ENCODE measurements at regions not wholly inside any gene's neighbourhood (a gene's known extent, or its start where the extent isn't known, plus 50 kb on each side); places are given as distances from the start of the nearest gene placed in this dataset.
A peak's percentile ranks its signal among the peaks of the same experiment; 100 is the strongest.
"Not testable (repeated sequence)": the region's sequence is repeated elsewhere in the genome, so short reads cannot be mapped to it uniquely, and the experiment has no call there.

DNA sequence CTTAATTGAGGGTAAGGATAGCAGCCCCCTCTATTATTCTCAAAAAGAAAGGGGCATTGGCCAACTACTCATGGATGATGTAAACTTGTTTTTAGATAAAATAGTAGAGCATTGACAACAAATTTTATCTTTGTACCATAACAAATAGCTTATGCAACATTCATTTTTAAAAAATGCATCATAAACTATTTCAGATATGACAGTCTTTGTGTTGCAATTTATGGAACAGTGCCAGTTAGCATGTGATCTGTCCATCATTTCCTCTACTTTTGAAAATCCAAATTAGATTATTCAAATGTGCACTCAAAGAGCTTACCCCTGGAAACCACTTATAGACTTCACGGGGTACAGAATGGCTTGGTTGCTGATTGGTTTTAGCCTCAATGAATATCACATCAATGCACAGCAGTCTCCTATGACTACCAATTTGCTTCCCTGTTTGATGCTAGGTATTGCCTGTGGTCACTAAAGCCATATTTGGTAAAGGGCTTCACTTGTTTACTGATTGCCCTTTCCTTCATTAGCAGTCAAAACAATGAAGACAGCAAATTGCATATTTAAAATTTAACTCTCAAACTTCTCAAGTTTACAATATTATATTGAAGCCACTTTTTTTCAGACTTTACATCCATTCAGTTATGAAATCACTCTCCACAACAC is 274.9 kb upstream of the MGAT4C start:
- in situ Hi-C loops (cut with MboI; ENCODE audit: low pct_unique_long_range_greater_than_20kb, low sequenced_read_pairs), result no loop called here
- no peak for DNase-seq

DNA sequence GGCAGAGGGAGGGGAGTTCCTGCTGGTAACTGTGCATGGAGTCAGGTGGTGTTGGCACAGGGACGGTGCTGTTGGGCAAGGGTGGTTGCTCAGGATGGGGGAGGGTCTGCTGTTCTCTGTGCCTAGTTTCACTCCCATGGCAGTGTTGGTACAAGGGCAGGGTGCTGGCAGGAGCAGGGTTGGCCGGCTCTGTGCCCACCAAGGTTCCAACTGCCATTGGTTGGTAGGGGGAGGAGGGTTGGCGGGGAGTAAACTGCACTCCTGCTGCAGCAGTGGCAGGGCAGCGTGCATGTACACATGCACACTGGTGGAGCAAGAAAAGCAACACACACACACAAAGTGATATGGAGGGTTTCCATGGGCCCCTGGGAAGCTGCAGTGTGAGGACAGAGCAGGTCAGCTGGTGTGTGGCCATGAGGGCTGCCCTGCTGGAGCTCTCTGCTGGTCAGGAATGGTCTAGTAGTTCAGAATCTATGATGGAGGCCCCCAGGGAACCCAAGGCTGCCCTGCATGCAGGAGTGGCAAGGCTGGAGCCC is 269.9 kb upstream of the MGAT4C start:
- in situ Hi-C loops (cut with MboI; ENCODE audit: low pct_unique_long_range_greater_than_20kb, low sequenced_read_pairs), result no loop called here
- DNase-seq, result no peak

DNA sequence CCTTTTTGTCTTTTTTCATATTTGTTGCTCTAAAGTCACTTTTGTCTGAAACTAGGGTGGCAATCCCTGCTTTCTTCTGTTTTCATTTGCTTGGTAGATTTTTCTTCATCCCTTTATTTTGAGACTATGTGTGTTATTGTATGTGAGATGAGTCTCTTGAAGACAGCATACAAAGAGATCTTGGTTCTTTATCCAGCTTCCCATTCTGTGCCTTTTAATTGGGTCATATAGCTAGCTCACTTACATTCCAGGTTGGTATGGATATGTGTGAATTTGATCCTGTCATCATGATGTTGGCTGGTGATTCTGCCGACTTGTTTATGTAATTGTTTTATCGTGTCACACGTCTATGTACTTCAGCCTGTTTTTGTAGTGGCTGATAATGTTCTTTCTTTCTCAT is 267.7 kb upstream of the MGAT4C start:
- in situ Hi-C loops (cut with MboI; ENCODE audit: low pct_unique_long_range_greater_than_20kb, low sequenced_read_pairs), result no loop called here
- no peak for DNase-seq

DNA sequence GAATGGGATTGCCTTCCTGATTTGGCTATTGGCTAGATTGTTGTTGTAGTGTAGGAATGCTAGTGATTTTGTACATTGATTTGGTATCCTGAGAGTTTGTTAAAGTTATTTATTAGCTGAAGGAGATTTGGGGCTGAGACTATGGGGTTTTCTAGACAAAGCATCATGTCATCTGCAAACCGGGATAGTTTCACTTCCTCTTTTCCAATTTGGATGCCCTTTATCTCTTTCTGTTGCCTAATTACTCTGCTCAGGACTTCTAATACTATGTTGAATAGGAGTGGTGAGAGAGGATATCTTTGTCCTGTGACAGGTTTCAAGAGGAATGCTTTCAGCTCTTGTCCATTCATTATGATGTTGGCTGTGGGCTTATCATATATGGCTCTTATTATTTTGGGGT is 265.7 kb upstream of the MGAT4C start:
- DNase-seq, result peak; percentile 8
- in situ Hi-C loops (cut with MboI; ENCODE audit: low pct_unique_long_range_greater_than_20kb, low sequenced_read_pairs), result no loop called here

DNA sequence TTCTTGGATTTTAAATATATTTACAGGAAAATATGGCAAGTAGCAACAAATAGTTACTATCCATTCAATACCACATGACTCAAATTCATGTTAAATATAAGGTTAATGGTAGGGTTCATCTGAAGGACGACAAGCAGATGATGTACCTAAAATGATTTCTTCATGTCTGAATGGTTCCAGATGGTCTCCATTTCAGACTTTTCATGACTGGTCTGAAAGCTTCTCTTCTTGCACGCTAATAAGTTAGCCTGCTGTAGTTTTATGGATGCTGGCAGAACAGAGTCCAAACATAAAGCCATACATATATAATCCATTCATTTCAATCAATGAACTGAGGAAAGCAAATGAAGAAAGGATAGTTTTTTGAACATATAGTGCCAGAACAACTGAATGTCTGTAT is 257.0 kb upstream of the MGAT4C start:
- in situ Hi-C loops (cut with MboI; ENCODE audit: low pct_unique_long_range_greater_than_20kb, low sequenced_read_pairs), result no loop called here
- DNase-seq, result no peak

DNA sequence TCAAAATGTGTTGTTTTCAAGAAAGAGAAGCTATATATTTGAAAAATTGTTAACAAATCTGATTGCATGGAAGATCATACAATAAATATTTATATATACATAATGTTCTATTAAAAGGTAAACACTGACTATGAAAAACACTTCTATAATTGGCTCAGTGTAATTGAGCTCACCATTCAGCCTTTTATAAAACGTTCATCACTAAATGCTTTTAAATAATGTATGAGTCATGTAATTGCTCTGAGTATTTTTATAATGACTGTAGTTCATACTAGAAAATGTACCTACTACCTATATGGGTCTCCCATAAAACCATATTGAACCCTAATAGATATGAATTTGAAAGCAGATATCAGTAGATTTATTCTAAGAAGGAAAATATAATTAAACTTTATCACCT is 240.4 kb upstream of the MGAT4C start:
- in situ Hi-C loops (cut with MboI; ENCODE audit: low pct_unique_long_range_greater_than_20kb, low sequenced_read_pairs), result no loop called here
- DNase-seq, result no peak

DNA sequence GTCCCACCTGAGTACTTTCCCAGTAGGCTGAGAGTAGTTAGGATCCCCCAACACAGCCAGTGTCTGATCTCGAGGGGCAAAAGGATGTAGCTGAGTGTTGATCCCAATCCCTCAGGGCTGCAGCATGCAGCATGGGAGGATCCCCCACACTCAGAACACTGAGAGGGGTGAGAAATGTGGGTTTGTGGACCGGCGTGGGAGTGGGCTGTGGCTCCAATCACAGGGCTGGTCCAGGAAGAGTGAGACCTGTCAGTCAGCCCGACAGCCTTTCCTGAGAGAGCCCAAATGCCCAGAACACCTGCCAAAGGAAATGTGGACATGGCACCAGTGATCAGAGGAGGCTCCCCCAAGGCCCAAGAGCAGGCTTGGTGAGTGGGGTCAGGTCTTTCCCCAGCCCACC is 228.3 kb upstream of the MGAT4C start:
- in situ Hi-C loops (cut with MboI; ENCODE audit: low pct_unique_long_range_greater_than_20kb, low sequenced_read_pairs), result no loop called here
- no peak for DNase-seq

DNA sequence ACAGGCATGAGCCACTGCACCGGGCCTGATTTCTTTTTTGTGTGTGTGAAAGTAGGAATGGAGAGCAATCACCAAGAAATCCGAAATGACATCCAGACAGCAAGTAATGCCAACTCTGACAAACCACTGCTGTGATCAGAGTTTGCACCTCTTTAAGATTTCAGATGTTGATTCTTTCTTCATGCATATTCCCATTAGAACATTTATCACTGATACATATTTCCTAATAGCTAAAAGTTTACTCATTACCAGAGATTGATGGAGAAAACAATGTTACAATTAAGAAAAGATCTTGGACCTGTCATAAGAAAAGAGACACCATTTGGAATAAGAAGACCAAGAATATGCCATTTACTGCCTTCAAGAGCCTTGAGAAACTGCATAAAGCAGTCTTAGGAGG is 217.0 kb upstream of the MGAT4C start:
- DNase-seq, result no peak
- in situ Hi-C loops (cut with MboI; ENCODE audit: low pct_unique_long_range_greater_than_20kb, low sequenced_read_pairs), result no loop called here

DNA sequence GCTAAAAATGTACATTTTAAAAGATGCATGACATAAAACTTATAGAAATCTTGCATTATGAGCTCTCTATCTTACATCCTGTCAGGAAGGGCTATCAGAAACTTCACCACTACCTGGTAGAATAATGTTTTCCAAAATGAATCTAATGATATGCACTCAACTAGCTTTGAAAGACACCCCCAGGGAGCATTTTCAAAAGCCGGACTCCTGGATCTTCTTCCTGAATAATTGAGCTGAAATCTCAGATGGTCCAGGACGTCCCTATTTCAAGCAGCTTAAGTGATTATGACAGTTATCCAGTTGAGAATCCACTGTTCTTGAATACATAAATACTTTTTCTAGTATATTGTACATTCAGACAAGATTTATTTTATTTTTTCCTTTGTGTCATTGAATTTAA is 200.6 kb upstream of the MGAT4C start:
- DNase-seq, result no peak
- in situ Hi-C loops (cut with MboI; ENCODE audit: low pct_unique_long_range_greater_than_20kb, low sequenced_read_pairs), result no loop called here

DNA sequence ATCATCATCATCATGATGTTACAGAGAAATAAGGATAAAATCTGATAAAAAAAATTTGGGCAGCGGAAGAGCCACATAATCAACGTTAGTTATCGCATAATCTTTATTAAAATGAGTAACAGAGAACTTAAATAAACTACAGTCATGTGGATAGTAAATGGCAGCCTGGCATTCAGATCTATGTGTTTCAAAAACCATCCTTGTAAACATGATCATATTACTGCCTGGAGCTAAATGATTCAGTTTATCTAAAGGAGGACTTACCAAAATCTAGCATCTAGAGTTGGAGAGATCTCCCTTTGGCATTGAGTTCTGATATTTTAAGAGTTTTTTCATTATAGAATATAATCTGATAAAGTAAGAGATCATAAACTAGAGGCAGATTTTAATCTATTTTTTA is 200.1 kb upstream of the MGAT4C start:
- in situ Hi-C loops (cut with MboI; ENCODE audit: low pct_unique_long_range_greater_than_20kb, low sequenced_read_pairs), result no loop called here
- no peak for DNase-seq

DNA sequence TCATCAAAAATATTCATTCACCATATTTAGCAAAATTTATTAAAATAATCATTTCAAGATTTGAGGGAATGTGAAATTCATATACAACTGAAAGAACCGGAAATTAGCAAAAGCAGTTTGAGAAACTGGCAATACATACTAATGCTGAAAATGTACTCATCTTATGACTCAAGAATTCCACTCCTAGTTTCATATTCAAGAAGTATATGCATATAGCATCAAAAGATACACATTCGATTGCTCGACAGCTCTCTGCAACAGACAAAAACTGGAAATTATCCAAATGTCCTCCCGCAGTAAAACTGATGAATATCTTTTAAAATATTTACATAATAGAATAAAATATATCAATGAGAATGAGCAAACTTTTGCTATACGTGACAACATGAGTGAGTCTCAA is 189.2 kb upstream of the MGAT4C start:
- in situ Hi-C loops (cut with MboI; ENCODE audit: low pct_unique_long_range_greater_than_20kb, low sequenced_read_pairs), result no loop called here
- DNase-seq, result no peak

DNA sequence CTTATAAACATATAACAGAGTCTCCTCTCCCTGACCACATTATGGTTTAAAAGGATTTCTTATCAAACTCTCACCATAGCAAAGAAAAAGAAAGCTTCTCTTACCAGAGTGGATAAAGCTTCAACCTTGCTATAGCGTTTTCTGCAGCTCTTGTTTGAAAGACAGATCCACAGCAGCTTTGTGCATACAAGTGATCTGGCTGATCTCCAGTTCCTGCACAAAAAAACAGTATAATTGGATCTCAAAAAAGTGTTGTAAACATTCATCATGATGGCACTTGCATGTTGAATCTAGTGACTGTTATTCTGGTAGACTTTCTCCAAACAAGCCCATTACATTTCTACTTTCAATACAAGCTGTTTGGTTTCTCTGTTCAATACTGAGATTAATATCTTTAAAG is 178.9 kb upstream of the MGAT4C start:
- in situ Hi-C loops (cut with MboI; ENCODE audit: low pct_unique_long_range_greater_than_20kb, low sequenced_read_pairs), result no loop called here
- no peak for DNase-seq

DNA sequence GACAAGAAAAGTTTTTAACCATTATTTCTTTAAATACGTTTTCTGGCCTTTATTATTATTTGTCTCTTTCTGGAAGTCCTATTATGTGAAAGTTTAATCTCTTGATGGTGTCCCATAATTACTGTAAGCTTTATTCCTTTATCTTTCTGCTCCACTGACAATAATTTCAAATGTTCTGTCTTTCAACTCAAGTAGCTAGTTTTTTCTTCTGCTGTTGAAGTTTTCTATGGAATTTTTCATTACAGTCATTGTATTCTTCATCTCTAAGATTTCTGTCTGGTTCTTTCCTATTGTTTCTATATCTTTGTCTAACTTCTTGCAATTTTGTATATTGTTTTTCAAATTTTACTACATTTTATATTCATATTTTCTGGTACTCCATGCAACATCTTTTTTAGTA is 173.6 kb upstream of the MGAT4C start:
- peak; percentile 1 for DNase-seq
- in situ Hi-C loops (cut with MboI; ENCODE audit: low pct_unique_long_range_greater_than_20kb, low sequenced_read_pairs), result no loop called here

DNA sequence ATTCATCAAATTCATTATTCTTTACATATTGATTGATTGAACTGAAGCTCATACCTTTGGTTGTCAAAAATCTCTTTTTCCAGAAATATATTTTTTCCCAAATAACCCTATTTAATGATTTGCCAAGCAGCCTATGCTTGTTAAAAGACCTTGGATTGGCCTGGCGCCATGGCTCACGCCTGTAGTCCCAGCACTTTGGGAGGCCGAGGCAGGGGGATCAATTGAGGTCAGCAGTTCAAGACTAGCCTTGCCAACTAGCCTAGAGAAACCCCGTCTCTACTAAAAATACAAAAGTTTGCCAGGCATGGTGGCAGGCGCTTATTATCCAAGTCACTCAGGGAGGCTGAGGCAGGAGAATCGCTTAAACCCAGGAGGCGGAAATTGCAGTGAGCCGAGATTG is 165.1 kb upstream of the MGAT4C start:
- in situ Hi-C loops (cut with MboI; ENCODE audit: low pct_unique_long_range_greater_than_20kb, low sequenced_read_pairs), result no loop called here
- DNase-seq, result no peak

DNA sequence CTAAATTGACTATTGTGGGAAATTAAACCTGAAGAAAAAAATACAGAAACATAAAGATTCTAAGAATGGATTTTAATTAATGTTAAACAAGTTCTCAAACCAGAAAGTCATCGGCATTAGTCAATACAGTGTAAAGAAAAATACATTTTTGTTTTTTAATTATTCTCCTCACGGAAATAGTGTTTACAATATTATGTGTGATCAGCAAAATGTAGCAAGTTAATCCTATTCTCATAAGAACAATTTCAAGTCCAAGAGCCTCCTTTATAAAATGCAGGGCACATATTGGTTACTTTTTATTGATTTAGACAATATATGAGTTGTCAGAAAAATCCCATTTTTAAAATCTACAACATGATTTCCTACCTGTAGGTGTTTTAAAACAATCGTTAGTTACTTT is 158.0 kb upstream of the MGAT4C start:
- no peak for DNase-seq
- in situ Hi-C loops (cut with MboI; ENCODE audit: low pct_unique_long_range_greater_than_20kb, low sequenced_read_pairs), result no loop called here

DNA sequence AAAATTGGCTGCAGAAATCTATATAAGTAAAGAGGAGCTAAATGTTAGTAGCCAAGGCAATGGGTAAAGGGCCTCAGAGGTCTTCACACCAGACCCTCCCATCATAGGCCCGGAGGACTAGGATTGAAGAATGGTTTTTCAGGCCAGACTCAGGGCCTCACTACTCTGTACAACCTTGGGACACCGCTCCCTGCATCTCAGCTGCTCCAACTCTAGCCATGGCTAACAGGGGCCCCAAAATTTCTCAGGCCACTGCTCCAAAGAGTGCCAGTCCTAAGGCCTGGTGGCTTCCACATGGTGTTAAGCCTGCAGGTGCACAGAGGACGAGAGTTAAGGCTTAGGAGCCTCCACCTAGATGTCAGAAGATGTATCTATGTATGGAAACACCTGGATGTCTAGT is 155.5 kb upstream of the MGAT4C start:
- DNase-seq, result no peak
- in situ Hi-C loops (cut with MboI; ENCODE audit: low pct_unique_long_range_greater_than_20kb, low sequenced_read_pairs), result no loop called here

DNA sequence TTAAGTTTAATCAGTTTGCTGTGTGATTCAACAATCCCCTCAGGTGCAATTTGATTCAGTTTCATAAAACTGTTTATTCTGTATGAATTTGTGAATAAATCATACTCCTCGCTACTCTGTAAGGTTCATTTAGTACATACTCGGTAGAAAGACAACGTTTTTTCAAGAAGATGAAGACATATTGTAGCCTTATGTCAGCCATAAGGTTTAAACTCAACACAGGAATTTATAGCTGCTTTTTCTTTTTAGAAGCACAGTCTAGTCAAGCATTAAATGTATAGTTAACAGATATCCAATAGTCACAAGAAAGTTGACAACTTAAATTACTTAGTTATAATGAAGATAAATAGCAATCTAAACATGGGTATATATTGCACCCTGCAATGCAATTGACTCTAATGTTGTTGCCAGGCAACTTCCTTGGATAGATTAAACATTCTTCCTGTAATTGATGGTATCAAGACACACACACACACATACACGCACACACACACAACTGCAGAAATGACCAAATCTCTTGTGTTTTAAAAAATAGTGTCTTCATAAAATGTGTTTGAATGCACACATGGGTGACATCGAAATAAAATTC is 151.5 kb upstream of the MGAT4C start:
- DNase-seq, result no peak
- in situ Hi-C loops (cut with MboI; ENCODE audit: low pct_unique_long_range_greater_than_20kb, low sequenced_read_pairs), result no loop called here

DNA sequence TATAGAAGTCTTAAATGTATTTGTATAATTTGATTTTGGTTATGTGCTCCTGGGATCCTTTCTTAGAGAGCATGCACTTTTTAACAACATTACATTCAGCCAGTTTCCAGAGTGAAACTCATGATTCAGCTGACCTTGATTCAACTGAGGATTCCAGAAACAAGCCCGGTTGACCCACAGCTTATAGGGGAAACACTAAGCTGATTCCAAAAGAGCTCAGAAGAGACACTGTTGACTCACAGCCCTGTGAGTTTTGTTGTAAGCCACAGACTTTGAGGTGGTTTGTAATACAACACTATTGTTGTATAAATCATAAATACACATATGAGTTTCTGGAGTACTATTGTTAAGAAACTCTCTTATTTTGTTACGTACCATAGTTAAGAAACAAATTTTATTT is 133.8 kb upstream of the MGAT4C start:
- in situ Hi-C loops (cut with MboI; ENCODE audit: low pct_unique_long_range_greater_than_20kb, low sequenced_read_pairs), result no loop called here

DNA sequence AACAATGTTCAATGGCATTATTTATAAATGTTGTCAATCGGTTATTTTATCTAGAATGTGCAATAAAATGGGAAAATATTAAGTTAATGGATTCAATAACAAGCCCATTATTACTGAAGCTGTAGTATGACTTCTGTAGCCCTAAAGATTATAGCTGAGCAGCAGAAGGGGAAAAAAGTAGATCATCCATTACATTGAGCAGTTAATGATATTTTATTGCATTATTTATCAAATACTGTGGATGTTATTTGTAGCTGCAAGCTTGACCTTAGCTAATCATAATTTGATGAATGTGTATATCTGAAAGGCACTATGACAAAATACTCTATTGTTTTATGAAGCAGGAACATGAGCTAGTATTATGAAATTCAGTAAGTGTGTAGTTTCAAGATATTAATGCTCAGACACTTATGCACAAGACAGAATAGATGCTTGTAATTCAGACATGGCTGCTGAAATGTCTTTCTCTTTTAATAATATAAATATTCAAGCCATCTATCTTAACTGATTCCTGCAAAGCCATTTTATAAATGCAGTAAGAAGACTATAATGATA is 131.5 kb upstream of the MGAT4C start:
- no peak for DNase-seq
- in situ Hi-C loops (cut with MboI; ENCODE audit: low pct_unique_long_range_greater_than_20kb, low sequenced_read_pairs), result no loop called here

More for the DNA sequence above, 133.8 kb upstream of the MGAT4C start:
- DNase-seq, result no peak

DNA sequence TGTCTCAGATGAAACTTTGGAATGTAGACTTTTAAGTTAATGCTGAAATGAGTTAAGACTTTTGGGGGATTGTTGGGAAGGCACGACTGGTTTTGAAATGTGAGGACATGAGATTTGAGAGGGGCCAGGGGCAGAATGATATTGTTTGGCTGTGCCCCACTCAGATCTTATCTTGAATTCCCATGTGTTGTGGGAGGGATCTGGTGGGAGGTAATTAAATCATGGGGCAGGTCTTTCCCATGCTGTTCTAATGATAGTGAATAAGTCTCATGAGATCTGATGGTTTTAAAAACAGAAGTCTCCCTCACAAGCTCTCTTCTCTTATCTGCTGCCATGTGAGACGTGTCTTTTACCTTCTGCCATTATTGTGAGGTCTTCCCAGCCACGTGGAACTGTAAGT is 127.6 kb upstream of the MGAT4C start:
- in situ Hi-C loops (cut with MboI; ENCODE audit: low pct_unique_long_range_greater_than_20kb, low sequenced_read_pairs); DNase-seq: not testable (repeated sequence)

DNA sequence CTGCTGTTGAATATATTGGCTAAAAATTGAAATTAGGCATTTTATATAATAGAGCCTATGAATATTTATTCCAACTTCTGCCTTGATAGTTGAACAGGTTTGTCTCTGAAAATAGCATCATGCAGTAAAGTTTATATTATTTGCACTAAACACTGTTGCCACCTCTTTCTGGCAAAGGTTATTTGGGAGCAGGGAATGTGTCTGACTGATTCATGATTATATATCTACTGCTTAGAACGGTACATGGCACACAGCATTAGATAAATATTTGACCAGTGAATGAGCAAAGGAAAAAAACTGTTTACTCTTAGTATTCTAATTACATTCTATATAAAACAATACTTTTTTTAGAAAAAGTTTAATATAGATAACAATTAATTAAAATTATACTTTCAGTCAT is 123.1 kb upstream of the MGAT4C start:
- in situ Hi-C loops (cut with MboI; ENCODE audit: low pct_unique_long_range_greater_than_20kb, low sequenced_read_pairs), result no loop called here
- DNase-seq, result no peak
